H1 (cell line): ENCODE measurements at regions not wholly inside any gene's neighbourhood (a gene's known extent, or its start where the extent isn't known, plus 50 kb on each side); places are given as distances from the start of the nearest gene placed in this dataset.

ENCODE experiments used
- CEBPB ChIP-seq: IDR thresholded peaks from 2 replicates; pipeline ENCODE4 v1.6.1; 2012; ENCODE audit warnings: low read depth, low read length
- CREB1 ChIP-seq: IDR thresholded peaks from 2 replicates; pipeline ENCODE4 v1.6.1; 2012; ENCODE audit warnings: inconsistent platforms
- EGR1 ChIP-seq: IDR thresholded peaks from 2 replicates; pipeline ENCODE4 v1.6.1; 2011; ENCODE audit warnings: low read depth, low read length, borderline replicate concordance
- EP300 ChIP-seq, 2 experiments: IDR thresholded peaks; 1 replicate in 1 of 2; 2 replicates in 1 of 2; pipeline ENCODE4 v1.6.1; 2011 to 2012; ENCODE audit warnings: low read depth in 2 of 2, low read length in 2 of 2, mild to moderate bottlenecking in 2 of 2, borderline replicate concordance in 1 of 2, inconsistent platforms in 1 of 2, moderate library complexity in 1 of 2
- EZH2 ChIP-seq: fragments of 200-600 bp; sonication (generic); IDR thresholded peaks from 2 replicates; pipeline ENCODE4 v1.7.1; 2012; ENCODE audit warnings: low read depth, mild to moderate bottlenecking, moderate library complexity, low read length, inconsistent platforms; ENCODE audit not compliant: severe bottlenecking
- HDAC6 ChIP-seq: IDR thresholded peaks from one replicate; pipeline ENCODE4 v1.7.1; 2012; ENCODE audit warnings: low read depth, mild to moderate bottlenecking, inconsistent platforms, low read length, moderate library complexity
- MAFK ChIP-seq: IDR thresholded peaks from 2 replicates; pipeline ENCODE4 v1.6.1; 2012; ENCODE audit warnings: low read depth, mild to moderate bottlenecking, improper control_type of control experiment, low read length
- PHF8 ChIP-seq: fragments of 200-600 bp; sonication (generic); conservative IDR thresholded peaks from 2 replicates; pipeline ENCODE4 v1.7.1; 2012; ENCODE audit warnings: low read depth, mild to moderate bottlenecking, inconsistent platforms, low read length, moderate library complexity
- POLR2AphosphoS5 ChIP-seq: IDR thresholded peaks from 2 replicates; pipeline ENCODE4 v1.6.1; 2011; ENCODE audit warnings: low read depth, low read length
- RBBP5 ChIP-seq: IDR thresholded peaks from 2 replicates; pipeline ENCODE4 v1.7.1; 2012; ENCODE audit warnings: low read depth, mild to moderate bottlenecking, inconsistent platforms, low read length, moderate library complexity, borderline replicate concordance
- SUZ12 ChIP-seq: fragments of 200-600 bp; sonication (generic); IDR thresholded peaks from 2 replicates; pipeline ENCODE4 v1.6.1; 2012; ENCODE audit warnings: mild to moderate bottlenecking, inconsistent platforms, low read length, moderate library complexity, mixed read lengths
- TAF1 ChIP-seq: IDR thresholded peaks from 2 replicates; pipeline ENCODE4 v1.6.1; 2011; ENCODE audit warnings: mild to moderate bottlenecking, low read depth, low read length
- TF ChIP-seq, protein P1 (sequence below), 3 experiments: IDR thresholded peaks; 1 replicate in 2 of 3; 2 replicates in 1 of 3; pipeline versions ENCODE4 v1.5.1 to v1.6.1; 2011; ENCODE audit warnings: low read length in 3 of 3, mild to moderate bottlenecking in 3 of 3, inconsistent platforms in 2 of 3, low read depth in 1 of 3, moderate library complexity in 1 of 3; ENCODE audit not compliant: insufficient read depth in 1 of 3; ENCODE audit errors: control extremely low read depth in 1 of 3

DNA sequence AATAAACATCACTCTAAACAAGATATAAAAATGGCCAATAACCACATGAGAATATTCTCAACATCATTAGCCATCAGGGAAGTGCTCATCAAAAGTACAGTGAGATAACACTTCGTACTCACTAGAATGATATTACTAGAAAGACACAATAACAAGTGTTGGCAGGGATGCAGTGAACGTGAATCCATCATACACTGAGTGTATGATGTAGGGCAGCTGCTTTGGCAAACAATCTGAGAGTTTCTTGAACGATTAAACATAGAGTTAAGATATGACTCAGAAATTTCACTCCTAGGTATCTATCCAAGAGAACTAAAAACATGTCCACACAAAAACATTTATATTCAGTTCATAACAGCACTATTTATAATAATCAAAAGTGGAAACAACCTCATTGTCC lies 368.9 kb downstream of the PID1 start:
- TF ChIP-seq TAF1 (no peak), RBBP5 (no peak), MAFK (no peak), EZH2 (no peak), PHF8 (no peak), POLR2AphosphoS5 (no peak), EGR1 (no peak), HDAC6 (no peak), CREB1 (no peak), SUZ12 (no peak), EP300 (IDR thresholded peaks at IDR 0.05; ENCODE audit: borderline replicate concordance in 1 of 2, low read depth in 2 of 2, low read length in 2 of 2) (no peak), CEBPB (no peak)
- TF ChIP-seq, protein P1, sequence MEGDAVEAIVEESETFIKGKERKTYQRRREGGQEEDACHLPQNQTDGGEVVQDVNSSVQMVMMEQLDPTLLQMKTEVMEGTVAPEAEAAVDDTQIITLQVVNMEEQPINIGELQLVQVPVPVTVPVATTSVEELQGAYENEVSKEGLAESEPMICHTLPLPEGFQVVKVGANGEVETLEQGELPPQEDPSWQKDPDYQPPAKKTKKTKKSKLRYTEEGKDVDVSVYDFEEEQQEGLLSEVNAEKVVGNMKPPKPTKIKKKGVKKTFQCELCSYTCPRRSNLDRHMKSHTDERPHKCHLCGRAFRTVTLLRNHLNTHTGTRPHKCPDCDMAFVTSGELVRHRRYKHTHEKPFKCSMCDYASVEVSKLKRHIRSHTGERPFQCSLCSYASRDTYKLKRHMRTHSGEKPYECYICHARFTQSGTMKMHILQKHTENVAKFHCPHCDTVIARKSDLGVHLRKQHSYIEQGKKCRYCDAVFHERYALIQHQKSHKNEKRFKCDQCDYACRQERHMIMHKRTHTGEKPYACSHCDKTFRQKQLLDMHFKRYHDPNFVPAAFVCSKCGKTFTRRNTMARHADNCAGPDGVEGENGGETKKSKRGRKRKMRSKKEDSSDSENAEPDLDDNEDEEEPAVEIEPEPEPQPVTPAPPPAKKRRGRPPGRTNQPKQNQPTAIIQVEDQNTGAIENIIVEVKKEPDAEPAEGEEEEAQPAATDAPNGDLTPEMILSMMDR (IDR thresholded peaks at IDR 0.05; ENCODE audit: control extremely low read depth in 1 of 3, insufficient read depth in 1 of 3, low read depth in 1 of 3, low read length in 3 of 3) = no peak
